HG02642 (cell line): ENCODE measurements at regions not wholly inside any gene's neighbourhood (a gene's known extent, or its start where the extent isn't known, plus 50 kb on each side); places are given as distances from the start of the nearest gene placed in this dataset.

Source experiments
- ATAC-seq: cut with Tn5 transposase; IDR thresholded peaks from one replicate; pipeline ENCODE4 v1.9.1; 2021; ENCODE audit warnings: mild to moderate bottlenecking; ENCODE audit not compliant: unreplicated experiment, poor library complexity

DNA sequence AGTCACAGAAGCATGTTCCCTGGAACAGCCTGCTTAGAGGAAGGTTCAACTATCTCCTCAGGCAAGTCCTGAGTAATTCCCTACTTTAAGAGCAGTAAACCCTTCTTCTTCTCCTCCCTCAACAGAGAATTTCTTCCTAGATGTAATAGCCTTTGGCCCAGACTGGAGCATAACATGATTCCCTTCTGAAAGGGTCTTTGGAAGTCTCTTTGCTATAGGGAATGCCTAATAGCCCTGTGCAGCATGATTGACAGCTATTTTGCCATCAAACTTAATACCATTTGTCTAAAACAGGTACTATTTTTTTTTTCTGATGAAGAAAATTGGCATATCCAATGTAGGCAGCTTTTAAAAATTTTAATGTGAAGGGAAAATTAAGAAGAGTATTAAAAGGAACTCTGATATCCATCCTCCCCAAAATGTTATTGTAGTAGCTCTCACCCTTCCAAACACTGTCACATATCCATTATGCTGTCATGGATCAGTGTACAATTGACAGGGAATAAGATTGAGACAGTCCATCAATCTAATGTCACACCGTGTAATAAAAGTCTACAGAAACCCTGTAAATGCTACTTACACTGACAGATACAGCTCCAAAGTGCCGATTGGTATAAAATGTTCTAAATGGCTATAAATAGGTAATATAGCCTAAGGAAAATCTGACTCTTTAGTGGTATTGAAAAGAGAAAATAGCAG is 884.6 kb downstream of the TTLL7 start:
- no peak for ATAC-seq

DNA sequence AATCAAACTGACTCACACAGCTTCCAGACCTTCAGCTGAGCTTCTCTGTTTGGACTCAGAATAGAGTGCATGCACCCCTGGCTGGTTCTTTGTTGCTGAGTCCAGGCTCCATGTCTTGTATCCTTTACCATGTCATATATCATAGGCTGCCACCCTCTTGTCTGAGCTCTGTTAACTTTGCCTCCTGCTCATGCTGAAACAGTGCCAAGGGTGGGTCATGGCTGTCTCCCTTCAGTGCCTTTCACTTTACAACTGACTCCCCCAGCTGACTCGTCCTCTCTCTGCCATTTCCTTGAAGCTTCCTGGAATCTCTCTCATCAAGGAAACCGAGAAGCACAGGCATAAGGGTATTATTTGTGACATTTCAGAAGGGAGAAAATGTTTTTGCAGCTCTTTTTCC is 885.3 kb downstream of the TTLL7 start:
- no peak for ATAC-seq

DNA sequence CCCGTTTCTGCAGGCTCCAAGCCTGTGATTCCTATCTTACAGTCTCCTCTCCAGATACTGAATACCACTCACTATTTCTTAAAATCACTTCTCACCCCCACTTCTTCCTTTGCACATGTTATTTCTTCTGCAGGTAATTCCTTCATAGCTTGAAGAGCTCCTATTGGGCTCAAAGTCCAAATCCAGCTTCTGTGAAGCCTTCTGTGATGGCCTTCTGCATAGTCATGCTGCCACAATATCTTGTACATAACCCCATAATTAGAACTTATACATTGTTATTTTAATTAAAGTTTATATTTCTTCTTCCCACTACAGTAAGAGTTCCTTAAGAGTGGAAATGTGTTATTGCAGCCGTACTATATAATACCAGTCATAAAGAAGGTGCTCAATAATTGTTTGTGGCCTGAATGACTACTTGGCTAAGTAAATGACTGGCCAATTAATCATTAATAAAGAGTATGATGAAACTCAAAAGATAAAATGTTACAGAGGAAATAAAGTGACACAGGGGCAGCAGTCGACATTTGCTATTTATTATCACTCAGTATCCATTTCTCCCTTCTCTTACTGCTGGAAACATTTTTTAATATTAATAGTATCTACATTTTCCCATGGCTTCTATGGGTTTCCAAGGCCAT is 886.6 kb downstream of the TTLL7 start:
- ATAC-seq = no peak

DNA sequence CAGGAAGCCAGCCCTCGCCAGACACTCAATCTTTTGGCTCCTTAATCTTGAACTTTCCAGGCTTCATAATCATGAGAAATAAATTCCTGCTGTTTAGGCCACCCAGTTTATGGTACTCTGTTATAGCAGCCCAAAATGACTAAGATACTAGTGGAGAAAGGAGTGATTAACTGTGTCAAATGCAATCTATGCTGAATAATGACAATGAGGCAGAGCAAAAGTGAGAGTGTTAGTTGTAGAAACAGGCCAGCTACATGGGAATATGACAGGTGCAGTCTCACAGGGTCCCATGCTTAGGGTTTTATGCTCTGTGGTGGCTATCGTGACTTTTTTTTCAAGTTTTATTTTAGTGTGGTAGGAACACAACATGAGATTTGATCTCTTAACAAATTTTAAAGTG is 888.8 kb downstream of the TTLL7 start:
- ATAC-seq = no peak

DNA sequence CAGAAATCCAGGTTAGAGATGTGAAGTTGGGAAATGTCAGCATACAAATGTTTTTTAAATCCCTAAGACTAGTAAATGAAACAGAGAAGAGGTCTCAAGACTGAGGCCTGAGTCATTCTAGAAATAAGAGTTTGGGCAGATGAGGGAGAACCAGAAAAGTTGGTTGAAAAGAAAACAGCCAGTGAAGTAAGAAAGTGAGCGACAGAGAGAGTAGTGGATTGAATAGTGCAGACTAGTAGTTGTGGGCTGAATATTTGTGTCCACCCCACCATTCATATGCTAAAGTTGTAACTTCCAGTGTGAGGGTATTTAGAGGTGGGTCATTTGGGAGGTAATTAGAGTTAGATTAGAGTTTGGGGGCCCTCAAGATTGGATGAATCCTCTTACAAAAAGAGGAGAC is 889.2 kb downstream of the TTLL7 start:
- ATAC-seq = no peak

DNA sequence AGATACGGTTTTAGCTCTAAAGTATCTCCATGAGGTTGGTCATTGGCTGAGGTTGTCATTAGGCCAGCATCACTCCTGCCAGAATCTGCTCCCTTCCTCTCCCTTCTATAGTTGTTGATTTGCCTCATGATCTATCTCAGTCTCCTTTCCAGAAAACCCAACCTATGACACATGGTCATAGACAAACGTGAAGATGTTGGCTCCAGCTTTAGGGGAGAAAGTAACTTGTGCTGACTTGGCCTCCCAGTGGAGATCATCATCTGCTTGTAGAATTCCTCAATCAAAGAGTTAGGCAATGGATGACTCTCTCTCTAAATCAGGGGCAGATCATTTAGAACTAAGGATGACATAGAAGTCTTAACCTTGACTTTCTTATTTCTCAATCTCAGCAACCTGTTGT is 894.4 kb downstream of the TTLL7 start:
- ATAC-seq = no peak

DNA sequence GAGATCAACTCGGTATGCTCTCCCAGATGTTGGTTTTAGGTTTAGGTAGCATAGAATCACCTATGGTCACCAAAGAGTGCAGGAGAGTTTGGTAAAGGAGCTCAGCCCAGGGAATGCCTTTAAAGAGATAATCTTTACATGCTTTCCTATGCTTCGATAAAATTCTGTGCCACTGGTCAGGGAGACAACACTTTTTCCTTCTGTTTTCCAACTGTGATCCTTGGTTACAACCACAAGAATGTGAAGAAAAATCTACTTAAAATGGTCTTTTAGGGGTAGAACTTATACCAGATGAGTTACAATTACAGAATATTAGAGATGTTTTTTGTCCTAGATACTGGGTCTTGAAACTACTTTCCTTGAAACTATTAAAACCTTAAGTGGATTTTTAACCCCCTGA is 895.6 kb downstream of the TTLL7 start:
- ATAC-seq = no peak

DNA sequence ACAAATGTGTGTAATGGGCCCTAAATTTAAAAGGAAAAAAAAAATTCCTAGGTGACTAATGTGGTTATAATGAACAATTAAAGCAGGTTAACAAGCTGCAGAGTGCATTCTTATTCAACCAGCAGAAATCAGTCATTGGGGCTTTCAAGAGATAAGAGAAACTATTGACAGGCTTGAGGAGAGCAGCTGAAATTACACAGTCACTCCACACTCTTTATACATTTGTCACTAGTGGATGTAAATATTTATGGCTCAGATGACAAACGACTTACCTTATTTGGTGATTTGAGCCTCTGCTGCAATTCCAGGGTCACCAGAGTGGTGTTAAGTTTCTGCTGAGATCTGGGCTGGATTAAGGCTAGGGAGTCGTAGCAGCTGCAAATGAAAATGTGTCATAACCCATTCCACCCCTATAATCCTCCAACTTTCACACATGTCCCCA is 896.3 kb downstream of the TTLL7 start:
- no peak for ATAC-seq

DNA sequence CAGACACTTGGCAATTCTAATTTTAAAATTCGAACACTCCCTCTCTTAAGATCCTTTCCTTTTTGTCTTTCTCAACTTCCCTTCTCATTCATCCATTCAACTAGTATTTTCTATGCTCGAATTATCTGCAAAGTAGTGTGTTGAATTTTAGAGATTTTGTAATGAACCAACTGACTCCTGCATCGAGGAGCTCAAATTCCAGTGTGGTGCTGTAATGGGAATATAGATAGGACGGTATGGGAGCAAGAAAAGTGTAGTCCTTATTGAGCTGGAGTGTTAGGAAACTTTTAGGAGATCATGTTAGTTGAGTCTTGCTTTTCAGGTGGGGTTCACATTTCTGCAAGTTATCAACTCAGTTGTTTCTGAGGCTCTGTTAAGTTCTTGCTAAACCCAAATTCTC is 897.5 kb downstream of the TTLL7 start:
- ATAC-seq = no peak

DNA sequence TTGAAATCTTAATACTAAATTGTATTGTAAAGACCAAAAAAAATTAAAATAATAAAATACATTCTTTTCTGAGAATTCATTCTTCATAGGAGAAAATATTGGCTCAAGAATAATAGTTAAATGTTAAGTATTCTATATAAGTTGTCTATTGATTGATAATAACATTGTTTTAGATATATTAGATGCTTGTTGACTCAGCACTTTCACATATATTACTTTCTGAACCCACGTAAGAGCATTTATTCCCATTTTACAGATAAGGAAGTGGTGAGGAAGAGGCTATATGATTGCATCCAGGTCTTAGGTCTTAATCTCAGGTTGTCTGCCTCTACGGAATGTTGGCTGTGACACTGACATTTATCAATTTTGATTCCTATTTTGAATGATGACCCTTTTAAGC is 898.8 kb downstream of the TTLL7 start:
- no peak for ATAC-seq

DNA sequence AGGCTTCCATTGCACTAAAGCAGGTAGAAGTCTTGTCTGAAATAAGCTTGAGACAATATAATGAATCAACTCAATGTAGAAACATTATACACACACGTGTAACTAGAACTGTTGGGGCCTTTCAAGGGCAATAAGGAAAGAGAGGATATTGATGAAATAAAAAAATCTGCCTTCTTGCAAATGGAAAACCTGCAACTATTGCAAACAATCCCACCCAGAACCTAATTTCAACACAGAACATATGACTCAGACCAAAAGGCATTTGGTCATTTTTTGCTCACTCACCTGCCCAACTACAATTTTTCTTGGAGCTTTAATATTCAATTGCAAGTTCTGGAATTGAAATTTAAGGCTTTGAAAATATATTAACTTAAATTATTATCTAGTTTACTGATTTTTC is 900.1 kb downstream of the TTLL7 start:
- ATAC-seq = no peak

DNA sequence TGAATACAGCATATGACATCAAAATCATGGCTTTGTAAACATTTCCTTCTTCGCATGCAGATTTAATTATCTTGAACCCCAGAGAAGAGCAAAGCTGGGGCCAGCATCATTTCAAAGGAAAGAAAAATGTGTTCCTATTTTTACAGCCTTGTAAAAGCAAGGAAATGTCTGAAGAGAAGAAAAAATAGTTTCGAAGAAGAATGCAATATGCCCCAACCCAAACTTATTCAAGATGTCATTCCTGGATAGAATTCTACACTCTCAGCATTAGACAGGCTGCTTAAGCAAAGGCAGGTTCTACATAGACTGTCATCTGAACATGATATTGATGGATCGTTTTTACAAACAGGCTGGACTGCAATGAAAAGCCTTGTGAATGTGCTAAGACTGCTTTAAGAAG is 900.8 kb downstream of the TTLL7 start:
- no peak for ATAC-seq

DNA sequence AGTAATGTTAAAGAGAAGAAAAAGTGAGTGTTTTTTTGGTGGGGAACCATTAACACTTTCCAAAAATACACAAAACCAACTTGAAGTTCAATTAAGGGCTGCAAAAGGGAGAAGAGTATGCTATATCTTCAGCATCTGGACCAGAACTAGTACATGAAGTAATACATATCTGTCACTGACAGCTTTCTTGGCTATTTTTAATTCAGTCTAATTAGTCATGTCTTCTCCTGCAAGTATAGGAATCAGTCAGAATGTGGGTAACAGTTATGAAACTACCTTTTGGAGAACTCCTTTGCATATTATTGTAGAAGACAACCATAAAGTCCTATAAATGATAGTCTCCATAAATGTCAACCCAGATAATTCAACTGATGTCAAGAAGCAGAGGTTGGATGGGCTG is 901.2 kb downstream of the TTLL7 start:
- no peak for ATAC-seq

DNA sequence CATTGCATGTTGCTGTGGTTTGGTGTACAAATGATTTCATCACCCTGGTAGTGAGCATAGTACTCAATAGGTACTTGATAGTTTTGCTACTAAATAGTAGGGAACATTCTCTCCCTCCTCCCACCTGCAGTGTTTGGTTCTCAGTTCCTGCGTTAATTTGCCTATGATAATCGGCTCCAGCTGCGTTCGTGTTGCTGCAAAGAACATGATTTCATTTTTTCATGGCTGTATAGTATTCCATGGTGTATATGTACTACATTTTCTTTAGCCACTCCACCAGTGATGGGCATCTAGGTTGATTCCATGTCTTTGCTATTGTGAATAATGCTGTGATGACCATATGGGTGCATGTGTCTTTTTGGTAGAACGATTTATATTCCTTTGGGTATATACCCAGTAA is 903.4 kb downstream of the TTLL7 start:
- ATAC-seq = no peak

DNA sequence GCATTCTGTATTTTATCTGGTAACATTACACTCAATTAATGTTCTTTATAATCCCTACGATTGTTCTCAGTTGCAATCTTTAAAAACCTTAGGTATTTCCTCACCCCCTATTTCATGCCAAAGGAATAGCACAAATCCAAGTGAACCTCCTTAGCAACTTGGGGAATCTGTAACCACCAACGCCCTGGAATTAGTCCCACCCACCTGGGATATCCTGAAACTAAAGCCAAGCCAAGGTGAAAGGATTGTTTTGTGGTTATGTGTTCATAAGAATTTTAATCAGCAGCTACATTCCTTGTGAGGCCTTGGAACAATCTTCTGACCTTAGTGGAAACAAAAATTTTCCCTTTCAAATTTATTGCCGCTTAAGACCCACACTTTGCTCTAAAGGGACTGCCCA is 908.7 kb downstream of the TTLL7 start:
- ATAC-seq = no peak

DNA sequence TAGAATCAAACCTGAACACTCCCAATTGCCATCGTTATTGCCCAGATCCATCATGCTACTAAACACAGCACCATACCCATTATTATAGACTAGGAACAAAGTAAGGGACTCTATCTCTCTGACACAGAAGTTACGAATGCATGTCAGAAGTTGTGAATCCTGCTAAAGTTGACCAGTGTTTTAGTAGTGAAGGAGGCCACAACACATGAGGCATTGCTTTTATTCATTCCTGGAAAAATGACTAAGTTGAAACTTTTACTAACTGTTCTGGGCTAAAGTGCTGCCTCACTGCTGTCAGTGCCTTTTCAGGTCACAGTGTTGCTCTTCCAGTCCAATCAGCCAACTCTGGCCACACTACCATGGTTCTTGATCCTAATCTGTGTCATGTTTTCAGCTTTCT is 911.1 kb downstream of the TTLL7 start:
- ATAC-seq = no peak

DNA sequence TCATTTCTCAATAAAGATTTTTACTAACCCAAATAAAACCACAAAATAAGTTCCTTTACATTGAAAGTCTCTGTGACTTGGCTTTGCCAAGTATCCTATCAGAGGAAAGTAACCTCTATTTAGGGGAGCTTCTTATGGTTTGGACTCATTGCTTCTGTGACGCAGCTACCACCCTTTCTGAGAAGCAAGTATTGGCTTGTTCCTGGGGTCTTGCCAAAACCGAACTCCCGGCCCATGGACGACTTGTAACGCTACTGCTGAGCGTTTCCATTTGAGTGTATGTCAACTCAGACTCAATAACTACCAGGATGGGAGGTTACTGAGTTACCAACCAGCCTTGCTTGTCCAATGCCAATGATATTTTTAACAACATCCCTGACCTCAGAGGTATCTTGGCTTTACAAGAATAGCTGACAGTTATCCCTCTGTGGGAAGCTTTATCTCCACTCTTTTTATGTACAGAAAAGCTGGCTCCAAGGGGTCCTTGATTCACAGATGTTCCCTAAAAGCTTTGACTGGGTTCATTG is 911.9 kb downstream of the TTLL7 start:
- ATAC-seq = no peak

DNA sequence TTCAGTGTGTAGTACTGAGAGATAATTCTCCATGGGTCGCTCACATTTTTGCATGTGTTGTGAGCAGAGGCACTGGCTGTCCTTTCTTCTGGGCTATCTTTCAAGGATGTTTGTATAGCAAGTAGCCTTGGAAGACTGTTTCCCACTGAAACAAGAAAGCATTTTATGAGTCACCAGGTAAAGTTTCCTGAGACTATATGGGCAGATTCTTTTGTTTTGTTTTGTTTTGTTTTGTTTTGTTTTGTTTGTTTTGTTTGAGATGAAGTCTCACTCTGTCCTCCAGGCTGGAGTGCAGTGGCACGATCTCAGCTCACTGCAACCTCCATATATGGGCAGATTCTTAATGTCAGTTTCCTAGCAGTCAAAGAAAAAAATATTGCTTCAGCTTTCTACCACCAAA is 912.6 kb downstream of the TTLL7 start:
- ATAC-seq = no peak

DNA sequence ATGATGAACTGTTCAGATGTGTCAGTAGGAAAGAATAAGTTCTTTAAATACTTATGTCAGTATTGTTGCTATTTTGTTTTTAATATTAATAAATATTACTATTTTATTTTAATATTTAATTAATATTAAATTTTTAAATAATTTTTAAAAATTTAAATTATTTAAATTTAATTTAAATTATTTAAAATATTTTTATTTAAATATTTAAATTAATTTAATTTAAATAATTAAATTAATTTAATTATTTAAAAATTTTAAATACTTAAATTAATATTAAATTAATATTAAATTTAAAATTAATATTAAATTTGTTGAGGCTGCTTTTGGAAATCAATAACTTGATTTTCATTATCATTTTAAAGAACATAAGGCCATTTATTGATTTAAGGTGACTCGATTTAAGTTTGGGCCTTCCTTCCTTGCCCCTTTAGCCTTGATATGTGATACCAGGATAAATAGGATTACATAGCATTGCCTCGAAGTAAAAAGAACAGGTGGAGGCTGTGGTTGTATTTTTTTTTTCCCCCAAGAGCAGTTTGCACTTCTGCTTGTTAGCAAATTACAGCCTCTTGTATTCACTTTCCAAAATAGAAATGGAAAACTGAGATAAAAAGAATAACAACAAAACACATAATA is 915.2 kb downstream of the TTLL7 start:
- ATAC-seq = no peak

DNA sequence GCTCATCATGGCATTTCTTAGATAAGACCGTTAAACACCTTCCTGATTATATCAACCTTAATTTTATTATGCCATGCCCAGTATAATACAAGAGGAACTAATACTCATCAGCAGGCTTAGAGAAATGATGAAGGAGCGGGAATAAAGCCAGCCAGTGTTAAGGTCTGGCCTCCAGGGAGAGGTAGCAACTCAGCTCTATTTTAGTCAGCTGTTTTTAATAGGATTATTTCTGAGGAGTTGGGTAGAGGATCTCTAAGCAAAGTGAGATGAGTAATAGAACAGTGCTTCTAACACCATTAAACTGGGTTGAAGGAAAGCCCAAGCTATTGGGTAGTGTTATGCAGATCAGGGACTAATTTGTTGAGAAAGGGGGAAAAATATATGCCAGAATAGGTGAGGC is 921.5 kb downstream of the TTLL7 start:
- no peak for ATAC-seq

DNA sequence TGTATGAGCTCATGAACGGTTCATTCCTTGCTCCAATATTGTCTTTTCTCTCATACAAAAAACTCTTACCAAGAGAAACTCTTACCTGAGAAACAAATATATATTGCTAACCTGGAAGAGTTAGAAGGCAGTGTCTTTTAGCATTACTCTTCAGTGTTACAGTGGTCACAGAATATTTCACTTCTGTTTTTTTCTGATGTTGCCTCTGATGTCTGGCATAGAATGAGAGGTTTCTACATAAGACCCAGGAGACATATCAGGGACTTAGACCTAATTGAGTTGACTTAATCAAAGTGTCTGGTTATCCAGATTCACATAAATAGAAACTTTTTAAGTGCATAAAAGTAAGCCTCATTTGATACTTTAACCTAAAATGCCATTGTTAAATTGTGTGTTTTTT is 923.8 kb downstream of the TTLL7 start:
- no peak for ATAC-seq

DNA sequence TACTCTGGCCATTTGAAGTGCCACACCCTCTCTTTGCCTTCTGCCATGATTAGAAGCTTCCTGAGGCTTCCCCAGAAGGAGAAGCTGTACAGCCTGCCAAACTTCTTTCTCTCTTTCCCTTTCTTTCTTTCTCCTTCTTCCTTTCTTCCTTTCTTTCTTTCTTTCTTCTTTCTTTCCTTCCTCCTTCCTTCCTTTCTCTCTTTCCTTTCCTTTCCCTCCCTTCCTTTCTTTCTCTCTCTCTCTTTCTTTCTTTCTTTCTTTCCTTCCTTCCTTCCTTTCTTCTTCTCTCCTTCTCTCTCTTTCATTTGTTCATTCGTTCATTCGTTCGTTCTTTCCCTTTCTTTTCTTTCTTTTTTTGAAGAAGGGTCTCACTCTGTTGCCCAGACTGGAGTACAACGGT is 931.0 kb downstream of the TTLL7 start:
- no peak for ATAC-seq
